ENCODE measurements at regions not wholly inside any gene's neighbourhood (a gene's known extent, or its start where the extent isn't known, plus 50 kb on each side); places are given as distances from the start of the nearest gene placed in this dataset.

DNA sequence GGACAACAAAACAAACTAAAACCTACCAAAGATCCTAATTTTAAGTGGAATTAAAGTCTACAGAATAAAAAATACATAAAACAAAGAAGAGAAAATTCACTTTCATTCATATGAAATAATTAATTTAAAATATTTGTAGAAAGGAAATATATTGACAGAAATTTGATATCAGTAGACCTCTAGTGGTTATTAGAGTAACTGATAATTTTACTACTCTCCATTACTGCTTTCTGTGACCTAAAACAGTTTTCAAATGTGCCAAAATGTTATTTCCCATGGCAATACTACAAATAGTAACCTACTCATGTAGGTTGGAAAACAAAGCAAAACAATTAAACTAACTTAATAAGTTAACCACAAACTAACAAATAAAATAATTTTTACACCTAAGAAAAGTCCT lies 147.1 kb downstream of the NOL4 start:
- TF ChIP-seq, protein P1, sequence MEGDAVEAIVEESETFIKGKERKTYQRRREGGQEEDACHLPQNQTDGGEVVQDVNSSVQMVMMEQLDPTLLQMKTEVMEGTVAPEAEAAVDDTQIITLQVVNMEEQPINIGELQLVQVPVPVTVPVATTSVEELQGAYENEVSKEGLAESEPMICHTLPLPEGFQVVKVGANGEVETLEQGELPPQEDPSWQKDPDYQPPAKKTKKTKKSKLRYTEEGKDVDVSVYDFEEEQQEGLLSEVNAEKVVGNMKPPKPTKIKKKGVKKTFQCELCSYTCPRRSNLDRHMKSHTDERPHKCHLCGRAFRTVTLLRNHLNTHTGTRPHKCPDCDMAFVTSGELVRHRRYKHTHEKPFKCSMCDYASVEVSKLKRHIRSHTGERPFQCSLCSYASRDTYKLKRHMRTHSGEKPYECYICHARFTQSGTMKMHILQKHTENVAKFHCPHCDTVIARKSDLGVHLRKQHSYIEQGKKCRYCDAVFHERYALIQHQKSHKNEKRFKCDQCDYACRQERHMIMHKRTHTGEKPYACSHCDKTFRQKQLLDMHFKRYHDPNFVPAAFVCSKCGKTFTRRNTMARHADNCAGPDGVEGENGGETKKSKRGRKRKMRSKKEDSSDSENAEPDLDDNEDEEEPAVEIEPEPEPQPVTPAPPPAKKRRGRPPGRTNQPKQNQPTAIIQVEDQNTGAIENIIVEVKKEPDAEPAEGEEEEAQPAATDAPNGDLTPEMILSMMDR (IDR thresholded peaks at IDR 0.05; ENCODE audit: poor library complexity, severe bottlenecking): peak; percentile 36
- TF ChIP-seq TAF1 (IDR thresholded peaks at IDR 0.05; ENCODE audit: low read depth) (no peak), EP300 (conservative IDR thresholded peaks at IDR 0.05; ENCODE audit: poor library complexity, severe bottlenecking) (no peak), EZH2 (IDR thresholded peaks at IDR 0.05; ENCODE audit: borderline replicate concordance, insufficient read depth, low read length, poor library complexity, severe bottlenecking) (no peak), RAD21 (conservative IDR thresholded peaks at IDR 0.05) (peak; percentile 44), MXI1 (conservative IDR thresholded peaks at IDR 0.05; ENCODE audit: poor library complexity, severe bottlenecking) (no peak), POLR2AphosphoS5 (IDR thresholded peaks at IDR 0.05) (no peak), SMC3 (conservative IDR thresholded peaks at IDR 0.05; ENCODE audit: poor library complexity) (no peak)
- TF ChIP-seq, protein P2, sequence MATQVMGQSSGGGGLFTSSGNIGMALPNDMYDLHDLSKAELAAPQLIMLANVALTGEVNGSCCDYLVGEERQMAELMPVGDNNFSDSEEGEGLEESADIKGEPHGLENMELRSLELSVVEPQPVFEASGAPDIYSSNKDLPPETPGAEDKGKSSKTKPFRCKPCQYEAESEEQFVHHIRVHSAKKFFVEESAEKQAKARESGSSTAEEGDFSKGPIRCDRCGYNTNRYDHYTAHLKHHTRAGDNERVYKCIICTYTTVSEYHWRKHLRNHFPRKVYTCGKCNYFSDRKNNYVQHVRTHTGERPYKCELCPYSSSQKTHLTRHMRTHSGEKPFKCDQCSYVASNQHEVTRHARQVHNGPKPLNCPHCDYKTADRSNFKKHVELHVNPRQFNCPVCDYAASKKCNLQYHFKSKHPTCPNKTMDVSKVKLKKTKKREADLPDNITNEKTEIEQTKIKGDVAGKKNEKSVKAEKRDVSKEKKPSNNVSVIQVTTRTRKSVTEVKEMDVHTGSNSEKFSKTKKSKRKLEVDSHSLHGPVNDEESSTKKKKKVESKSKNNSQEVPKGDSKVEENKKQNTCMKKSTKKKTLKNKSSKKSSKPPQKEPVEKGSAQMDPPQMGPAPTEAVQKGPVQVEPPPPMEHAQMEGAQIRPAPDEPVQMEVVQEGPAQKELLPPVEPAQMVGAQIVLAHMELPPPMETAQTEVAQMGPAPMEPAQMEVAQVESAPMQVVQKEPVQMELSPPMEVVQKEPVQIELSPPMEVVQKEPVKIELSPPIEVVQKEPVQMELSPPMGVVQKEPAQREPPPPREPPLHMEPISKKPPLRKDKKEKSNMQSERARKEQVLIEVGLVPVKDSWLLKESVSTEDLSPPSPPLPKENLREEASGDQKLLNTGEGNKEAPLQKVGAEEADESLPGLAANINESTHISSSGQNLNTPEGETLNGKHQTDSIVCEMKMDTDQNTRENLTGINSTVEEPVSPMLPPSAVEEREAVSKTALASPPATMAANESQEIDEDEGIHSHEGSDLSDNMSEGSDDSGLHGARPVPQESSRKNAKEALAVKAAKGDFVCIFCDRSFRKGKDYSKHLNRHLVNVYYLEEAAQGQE (IDR thresholded peaks at IDR 0.05; ENCODE audit: borderline replicate concordance): no peak
- Histone ChIP-seq H4K20me1 (ENCODE audit: insufficient read depth) (no peaks in the 10 kb centered on the region), H2AFZ (ENCODE audit: low read depth, low read length) (no peak overlapping the region), H3K9me3 (ENCODE audit: low read length) (no peaks in the 10 kb centered on the region), H3K27me3 (ENCODE audit: insufficient read depth, low read depth, low read length) (no peaks in the 10 kb centered on the region), H3K36me3 (ENCODE audit: insufficient read depth, low read length) (no peaks in the 10 kb centered on the region), H3K9me2 (ENCODE audit: insufficient read depth, low read length) (no peaks in the 10 kb centered on the region), H3K9ac (ENCODE audit: low read length) (no peak overlapping the region), H3F3A (ENCODE audit: insufficient read depth, low read length, poor library complexity, severe bottlenecking) (no peaks in the 10 kb centered on the region), H3K79me2 (replicated peaks; ENCODE audit: insufficient read depth, low read length) (no peaks in the 10 kb centered on the region), H3K4me3 (ENCODE audit: low read length) (no peak overlapping the region), H3K27ac (ENCODE audit: low read length) (no peak overlapping the region), H3K4me2 (ENCODE audit: low read length) (no peak overlapping the region)

DNA sequence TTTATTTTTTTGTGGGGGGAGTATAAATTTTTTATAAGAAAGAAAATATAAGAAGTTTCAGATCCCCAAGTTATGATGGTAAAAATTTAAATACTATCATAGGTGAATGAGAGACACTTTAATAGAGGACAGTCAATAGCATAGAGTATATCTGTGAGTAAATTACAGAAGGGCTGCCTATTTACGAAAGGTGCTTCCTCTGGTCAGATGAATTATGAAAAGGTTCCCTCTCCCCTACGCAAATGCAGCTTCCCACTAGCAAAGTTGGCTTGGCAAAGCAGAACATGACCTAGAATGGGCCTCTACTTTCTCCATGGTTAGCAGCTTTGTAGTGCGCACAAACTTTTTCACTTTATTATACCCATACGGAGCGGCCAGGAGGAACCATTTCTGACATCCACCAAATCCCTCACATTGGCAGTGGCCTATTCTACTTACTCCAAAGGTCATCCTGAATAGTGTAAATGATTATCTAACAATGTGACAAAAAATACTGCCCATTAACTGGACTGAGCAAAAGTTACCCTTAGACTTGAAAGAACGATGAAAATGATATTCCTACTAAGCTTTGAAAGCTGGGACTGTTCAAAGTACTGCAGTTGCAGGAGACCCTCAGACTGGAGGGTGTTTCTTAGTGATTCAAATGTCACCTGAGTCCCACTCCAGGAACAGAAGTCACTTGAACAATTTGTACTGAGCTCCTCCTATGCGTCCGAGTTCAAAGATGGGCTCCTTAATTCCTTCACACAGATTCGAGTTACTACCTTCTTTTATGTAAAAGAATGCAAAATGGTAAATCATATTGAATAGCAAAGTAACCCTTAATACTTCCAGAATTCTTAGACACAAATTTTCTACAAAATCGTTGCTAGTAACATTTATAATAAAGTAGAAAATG lies 148.5 kb downstream of the NOL4 start:
- no peaks in the 10 kb centered on the region for H3K79me2 ChIP-seq (replicated peaks; ENCODE audit: insufficient read depth, low read length)
- TF ChIP-seq EZH2 (IDR thresholded peaks at IDR 0.05; ENCODE audit: borderline replicate concordance, insufficient read depth, low read length, poor library complexity, severe bottlenecking) (no peak), POLR2AphosphoS5 (IDR thresholded peaks at IDR 0.05) (no peak), RAD21 (conservative IDR thresholded peaks at IDR 0.05) (no peak), MXI1 (conservative IDR thresholded peaks at IDR 0.05; ENCODE audit: poor library complexity, severe bottlenecking) (no peak), EP300 (conservative IDR thresholded peaks at IDR 0.05; ENCODE audit: poor library complexity, severe bottlenecking) (no peak), SMC3 (conservative IDR thresholded peaks at IDR 0.05; ENCODE audit: poor library complexity) (no peak), TAF1 (IDR thresholded peaks at IDR 0.05; ENCODE audit: low read depth) (no peak)
- TF ChIP-seq, protein P1 (IDR thresholded peaks at IDR 0.05; ENCODE audit: poor library complexity, severe bottlenecking): no peak
- TF ChIP-seq, protein P2 (IDR thresholded peaks at IDR 0.05; ENCODE audit: borderline replicate concordance): no peak
- no peaks in the 10 kb centered on the region for H3K9me3 ChIP-seq (ENCODE audit: low read length)
- no peaks in the 10 kb centered on the region for H3K27me3 ChIP-seq (ENCODE audit: insufficient read depth, low read depth, low read length)
- H3K27ac ChIP-seq (ENCODE audit: low read length): no peak overlapping the region
- H3K36me3 ChIP-seq (ENCODE audit: insufficient read depth, low read length): no peaks in the 10 kb centered on the region
- H4K20me1 ChIP-seq (ENCODE audit: insufficient read depth): no peaks in the 10 kb centered on the region
- no peak overlapping the region for H3K4me3 ChIP-seq (ENCODE audit: low read length)
- H3K9me2 ChIP-seq (ENCODE audit: insufficient read depth, low read length): no peaks in the 10 kb centered on the region
- H3K4me2 ChIP-seq (ENCODE audit: low read length): no peak overlapping the region
- H3K9ac ChIP-seq (ENCODE audit: low read length): no peak overlapping the region
- no peaks in the 10 kb centered on the region for H3F3A ChIP-seq (ENCODE audit: insufficient read depth, low read length, poor library complexity, severe bottlenecking)
- H2AFZ ChIP-seq (ENCODE audit: low read depth, low read length): no peak overlapping the region

Data from neural cell (in vitro differentiated cells).